GM23338 (cell line): ENCODE measurements at regions not wholly inside any gene's neighbourhood (a gene's known extent, or its start where the extent isn't known, plus 50 kb on each side); places are given as distances from the start of the nearest gene placed in this dataset.

Experiments used
- ATAC-seq: fragments of 200-7000 bp; cut with Tn5 transposase; 3 replicates; pipeline ENCODE4 v1.9.1; 2020
- DNase-seq: peaks from one replicate; pipeline ENCODE4 v3.0.0-alpha.2; 2015; ENCODE audit warnings: low spot score
- H2AFZ ChIP-seq: fragments of 200-600 bp; sonication (generic); 2 replicates; pipeline ENCODE4 v1.8.0; 2016; ENCODE audit warnings: antibody characterized with exemption, mild to moderate bottlenecking, moderate library complexity
- H3F3A ChIP-seq: fragments of 200-600 bp; sonication (generic); replicated peaks from 2 replicates; pipeline ENCODE4 v1.8.0; 2017; ENCODE audit warnings: antibody characterized with exemption, mixed run types, low read depth
- H3K27ac ChIP-seq: fragments of 200-600 bp; sonication (generic); 2 replicates; pipeline ENCODE4 v1.6.1; 2016; ENCODE audit warnings: low read depth
- H3K27me3 ChIP-seq: fragments of 200-600 bp; sonication (generic); 2 replicates; pipeline ENCODE4 v1.8.0; 2016; ENCODE audit warnings: mild to moderate bottlenecking, mixed run types, moderate library complexity; ENCODE audit not compliant: insufficient read depth
- H3K36me3 ChIP-seq: fragments of 200-600 bp; sonication (generic); 2 replicates; pipeline ENCODE4 v1.8.0; 2016; ENCODE audit warnings: mild to moderate bottlenecking; ENCODE audit not compliant: insufficient read depth
- H3K4me1 ChIP-seq: fragments of 200-600 bp; sonication (generic); 2 replicates; pipeline ENCODE4 v1.8.0; 2016; ENCODE audit warnings: mild to moderate bottlenecking, moderate library complexity; ENCODE audit not compliant: insufficient read depth
- H3K4me2 ChIP-seq: fragments of 200-600 bp; sonication (generic); 2 replicates; pipeline ENCODE4 v1.7.1; 2017; ENCODE audit warnings: mixed run types
- H3K4me3 ChIP-seq: fragments of 200-600 bp; sonication (generic); 2 replicates; pipeline ENCODE4 v1.6.1; 2016; ENCODE audit warnings: mixed run types
- H3K79me2 ChIP-seq: fragments of 200-600 bp; sonication (generic); replicated peaks from 2 replicates; pipeline ENCODE4 v1.8.0; 2017; ENCODE audit warnings: mild to moderate bottlenecking; ENCODE audit not compliant: insufficient read depth
- H3K9me2 ChIP-seq: fragments of 200-600 bp; sonication (generic); 2 replicates; pipeline ENCODE4 v1.8.0; 2017; ENCODE audit not compliant: insufficient read depth
- H4K20me1 ChIP-seq: fragments of 200-600 bp; sonication (generic); replicated peaks from 2 replicates; pipeline ENCODE4 v1.8.0; 2017; ENCODE audit warnings: mild to moderate bottlenecking; ENCODE audit not compliant: insufficient read depth
- H3K27ac Mint-ChIP-seq: 2 replicates; pipeline ENCODE4 v1.8.0; 2020; ENCODE audit warnings: inconsistent platforms, mild to moderate bottlenecking, moderate library complexity, mixed read lengths
- H3K27me3 Mint-ChIP-seq: 3 replicates; pipeline ENCODE4 v1.8.0; 2022; ENCODE audit warnings: low read depth, mild to moderate bottlenecking, moderate library complexity, mixed read lengths, inconsistent platforms; ENCODE audit not compliant: insufficient read depth, poor library complexity
- H3K36me3 Mint-ChIP-seq: 3 replicates; pipeline ENCODE4 v1.8.0; 2021; ENCODE audit warnings: low read depth, mild to moderate bottlenecking, inconsistent platforms, moderate library complexity, mixed read lengths
- H3K4me1 Mint-ChIP-seq: 3 replicates; pipeline ENCODE4 v1.8.0; 2020; ENCODE audit warnings: mild to moderate bottlenecking, inconsistent platforms, mixed read lengths
- H3K4me3 Mint-ChIP-seq: 3 replicates; pipeline ENCODE4 v1.8.0; 2021; ENCODE audit warnings: moderate library complexity, mild to moderate bottlenecking, inconsistent platforms, mixed read lengths
- H3K9me3 Mint-ChIP-seq: 3 replicates; pipeline ENCODE4 v1.8.0; 2020; ENCODE audit warnings: moderate library complexity, mild to moderate bottlenecking, inconsistent platforms, mixed read lengths
- CREB1 ChIP-seq: fragments of 250-450 bp; sonication (Bioruptor Pico); IDR thresholded peaks from 2 replicates; pipeline ENCODE4 v1.5.0; 2020; ENCODE audit warnings: low read depth, mild to moderate bottlenecking, moderate library complexity
- CTCF ChIP-seq, 2 experiments: fragments of 200-600 bp in 1 of 2; sonication (generic) in 1 of 2; conservative IDR thresholded peaks; 2 replicates each; pipeline versions ENCODE4 v1.5.1 to v1.6.1; 2016 to 2017; ENCODE audit warnings: antibody characterized with exemption in 2 of 2, low read depth in 2 of 2, mild to moderate bottlenecking in 2 of 2, moderate library complexity in 1 of 2
- EZH2 ChIP-seq: fragments of 200-600 bp; sonication (generic); IDR thresholded peaks from one replicate; pipeline ENCODE4 v1.8.0; 2017; ENCODE audit warnings: antibody characterized with exemption, mild to moderate bottlenecking, low read depth; ENCODE audit not compliant: unreplicated experiment
- EZH2phosphoT487 ChIP-seq: fragments of 200-600 bp; sonication (generic); IDR thresholded peaks from one replicate; pipeline ENCODE4 v1.8.1; 2018; ENCODE audit warnings: antibody characterized with exemption; ENCODE audit not compliant: unreplicated experiment
- NANOG ChIP-seq: IDR thresholded peaks from 2 replicates; pipeline ENCODE4 v1.6.1; 2016; ENCODE audit warnings: antibody characterized with exemption, borderline replicate concordance
- POLR2AphosphoS5 ChIP-seq: IDR thresholded peaks from 2 replicates; pipeline ENCODE4 v1.6.1; 2016; ENCODE audit warnings: antibody characterized with exemption, low read depth
- ZNF114 ChIP-seq: fragments of 250-450 bp; sonication (Bioruptor Pico); IDR thresholded peaks from 2 replicates; pipeline ENCODE4 v1.5.0; 2020; ENCODE audit warnings: mild to moderate bottlenecking, moderate library complexity
- ZNF331 ChIP-seq: fragments of 250-450 bp; sonication (Bioruptor Pico); IDR thresholded peaks from 2 replicates; pipeline ENCODE4 v1.5.0; 2020; ENCODE audit warnings: low read depth, mild to moderate bottlenecking, moderate library complexity
- TF ChIP-seq, protein P1 (sequence below): fragments of 250-450 bp; sonication (Bioruptor Pico); IDR thresholded peaks from 2 replicates; pipeline ENCODE4 v1.5.0; 2020; ENCODE audit warnings: mild to moderate bottlenecking, moderate library complexity
- TF ChIP-seq, protein P2 (sequence below): IDR thresholded peaks from one replicate; pipeline ENCODE4 v1.6.1; 2018; ENCODE audit warnings: antibody characterized with exemption; ENCODE audit not compliant: unreplicated experiment
- TF ChIP-seq, protein P3 (sequence below): IDR thresholded peaks from 2 replicates; pipeline ENCODE4 v1.6.1; 2016; ENCODE audit warnings: antibody characterized with exemption

DNA sequence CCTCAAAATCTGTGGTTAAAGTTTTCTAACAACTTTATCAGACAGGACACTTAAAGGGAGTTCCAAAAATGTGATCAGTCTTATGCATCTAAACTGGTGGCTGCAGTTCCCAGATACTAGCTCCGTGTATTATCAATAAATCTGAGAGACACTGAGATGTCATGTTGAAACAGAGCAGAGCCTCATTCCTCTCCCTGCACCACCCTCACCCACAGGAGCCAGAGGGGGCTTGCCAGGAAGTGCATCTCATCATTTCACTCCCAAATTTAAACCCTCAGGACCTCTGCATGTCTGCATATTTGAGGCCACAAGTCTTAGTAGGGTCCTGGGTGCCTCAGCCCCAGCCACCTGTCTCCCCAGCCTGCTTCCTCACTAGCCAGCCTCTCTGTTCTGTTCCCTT is 167.4 kb upstream of the NTM start (continued):
- TF ChIP-seq, protein P1, sequence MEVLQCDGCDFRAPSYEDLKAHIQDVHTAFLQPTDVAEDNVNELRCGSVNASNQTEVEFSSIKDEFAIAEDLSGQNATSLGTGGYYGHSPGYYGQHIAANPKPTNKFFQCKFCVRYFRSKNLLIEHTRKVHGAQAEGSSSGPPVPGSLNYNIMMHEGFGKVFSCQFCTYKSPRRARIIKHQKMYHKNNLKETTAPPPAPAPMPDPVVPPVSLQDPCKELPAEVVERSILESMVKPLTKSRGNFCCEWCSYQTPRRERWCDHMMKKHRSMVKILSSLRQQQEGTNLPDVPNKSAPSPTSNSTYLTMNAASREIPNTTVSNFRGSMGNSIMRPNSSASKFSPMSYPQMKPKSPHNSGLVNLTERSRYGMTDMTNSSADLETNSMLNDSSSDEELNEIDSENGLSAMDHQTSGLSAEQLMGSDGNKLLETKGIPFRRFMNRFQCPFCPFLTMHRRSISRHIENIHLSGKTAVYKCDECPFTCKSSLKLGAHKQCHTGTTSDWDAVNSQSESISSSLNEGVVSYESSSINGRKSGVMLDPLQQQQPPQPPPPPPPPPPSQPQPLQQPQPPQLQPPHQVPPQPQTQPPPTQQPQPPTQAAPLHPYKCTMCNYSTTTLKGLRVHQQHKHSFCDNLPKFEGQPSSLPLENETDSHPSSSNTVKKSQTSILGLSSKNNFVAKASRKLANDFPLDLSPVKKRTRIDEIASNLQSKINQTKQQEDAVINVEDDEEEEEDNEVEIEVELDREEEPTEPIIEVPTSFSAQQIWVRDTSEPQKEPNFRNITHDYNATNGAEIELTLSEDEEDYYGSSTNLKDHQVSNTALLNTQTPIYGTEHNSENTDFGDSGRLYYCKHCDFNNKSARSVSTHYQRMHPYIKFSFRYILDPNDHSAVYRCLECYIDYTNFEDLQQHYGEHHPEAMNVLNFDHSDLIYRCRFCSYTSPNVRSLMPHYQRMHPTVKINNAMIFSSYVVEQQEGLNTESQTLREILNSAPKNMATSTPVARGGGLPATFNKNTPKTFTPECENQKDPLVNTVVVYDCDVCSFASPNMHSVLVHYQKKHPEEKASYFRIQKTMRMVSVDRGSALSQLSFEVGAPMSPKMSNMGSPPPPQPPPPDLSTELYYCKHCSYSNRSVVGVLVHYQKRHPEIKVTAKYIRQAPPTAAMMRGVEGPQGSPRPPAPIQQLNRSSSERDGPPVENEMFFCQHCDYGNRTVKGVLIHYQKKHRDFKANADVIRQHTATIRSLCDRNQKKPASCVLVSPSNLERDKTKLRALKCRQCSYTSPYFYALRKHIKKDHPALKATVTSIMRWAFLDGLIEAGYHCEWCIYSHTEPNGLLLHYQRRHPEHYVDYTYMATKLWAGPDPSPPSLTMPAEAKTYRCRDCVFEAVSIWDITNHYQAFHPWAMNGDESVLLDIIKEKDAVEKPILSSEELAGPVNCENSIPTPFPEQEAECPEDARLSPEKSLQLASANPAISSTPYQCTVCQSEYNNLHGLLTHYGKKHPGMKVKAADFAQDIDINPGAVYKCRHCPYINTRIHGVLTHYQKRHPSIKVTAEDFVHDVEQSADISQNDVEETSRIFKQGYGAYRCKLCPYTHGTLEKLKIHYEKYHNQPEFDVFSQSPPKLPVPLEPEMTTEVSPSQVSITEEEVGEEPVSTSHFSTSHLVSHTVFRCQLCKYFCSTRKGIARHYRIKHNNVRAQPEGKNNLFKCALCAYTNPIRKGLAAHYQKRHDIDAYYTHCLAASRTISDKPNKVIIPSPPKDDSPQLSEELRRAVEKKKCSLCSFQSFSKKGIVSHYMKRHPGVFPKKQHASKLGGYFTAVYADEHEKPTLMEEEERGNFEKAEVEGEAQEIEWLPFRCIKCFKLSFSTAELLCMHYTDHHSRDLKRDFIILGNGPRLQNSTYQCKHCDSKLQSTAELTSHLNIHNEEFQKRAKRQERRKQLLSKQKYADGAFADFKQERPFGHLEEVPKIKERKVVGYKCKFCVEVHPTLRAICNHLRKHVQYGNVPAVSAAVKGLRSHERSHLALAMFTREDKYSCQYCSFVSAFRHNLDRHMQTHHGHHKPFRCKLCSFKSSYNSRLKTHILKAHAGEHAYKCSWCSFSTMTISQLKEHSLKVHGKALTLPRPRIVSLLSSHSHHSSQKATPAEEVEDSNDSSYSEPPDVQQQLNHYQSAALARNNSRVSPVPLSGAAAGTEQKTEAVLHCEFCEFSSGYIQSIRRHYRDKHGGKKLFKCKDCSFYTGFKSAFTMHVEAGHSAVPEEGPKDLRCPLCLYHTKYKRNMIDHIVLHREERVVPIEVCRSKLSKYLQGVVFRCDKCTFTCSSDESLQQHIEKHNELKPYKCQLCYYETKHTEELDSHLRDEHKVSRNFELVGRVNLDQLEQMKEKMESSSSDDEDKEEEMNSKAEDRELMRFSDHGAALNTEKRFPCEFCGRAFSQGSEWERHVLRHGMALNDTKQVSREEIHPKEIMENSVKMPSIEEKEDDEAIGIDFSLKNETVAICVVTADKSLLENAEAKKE (CRISPR knock-in tag), result no peak
- TF ChIP-seq POLR2AphosphoS5, result no peak

- ATAC-seq (no peak), DNase-seq (no peak)
- H4K20me1 ChIP-seq, result no peaks in the 10 kb centered on the region
- H3K4me3 ChIP-seq, result no peak overlapping the region
- H3F3A ChIP-seq, result no peaks in the 10 kb centered on the region
- H3K27me3 ChIP-seq, result no peaks in the 10 kb centered on the region
- no peaks in the 10 kb centered on the region for H3K36me3 ChIP-seq
- H3K27ac Mint-ChIP-seq, result no peak overlapping the region
- H3K4me2 ChIP-seq, result no peak overlapping the region
- no peak overlapping the region for H3K4me3 Mint-ChIP-seq
- H3K27ac ChIP-seq, result no peak overlapping the region
- no peaks in the 10 kb centered on the region for H3K79me2 ChIP-seq
- H3K27me3 Mint-ChIP-seq, result peaks cover 11% of the 10 kb centered on the region
- H2AFZ ChIP-seq, result peak overlapping the region; percentile 81; the same call in 1 of the 2 replicates
- H3K9me3 Mint-ChIP-seq, result no peaks in the 10 kb centered on the region; the same call in 2 of the 3 replicates
- peaks cover 12% of the 10 kb centered on the region; the same call in 1 of the 2 replicates for H3K9me2 ChIP-seq
- peaks cover 4% of the 10 kb centered on the region; the same call in 1 of the 2 replicates for H3K4me1 ChIP-seq
- H3K4me1 Mint-ChIP-seq, result peaks cover 7% of the 10 kb centered on the region
- no peaks in the 10 kb centered on the region for H3K36me3 Mint-ChIP-seq
- TF ChIP-seq, protein P2, sequence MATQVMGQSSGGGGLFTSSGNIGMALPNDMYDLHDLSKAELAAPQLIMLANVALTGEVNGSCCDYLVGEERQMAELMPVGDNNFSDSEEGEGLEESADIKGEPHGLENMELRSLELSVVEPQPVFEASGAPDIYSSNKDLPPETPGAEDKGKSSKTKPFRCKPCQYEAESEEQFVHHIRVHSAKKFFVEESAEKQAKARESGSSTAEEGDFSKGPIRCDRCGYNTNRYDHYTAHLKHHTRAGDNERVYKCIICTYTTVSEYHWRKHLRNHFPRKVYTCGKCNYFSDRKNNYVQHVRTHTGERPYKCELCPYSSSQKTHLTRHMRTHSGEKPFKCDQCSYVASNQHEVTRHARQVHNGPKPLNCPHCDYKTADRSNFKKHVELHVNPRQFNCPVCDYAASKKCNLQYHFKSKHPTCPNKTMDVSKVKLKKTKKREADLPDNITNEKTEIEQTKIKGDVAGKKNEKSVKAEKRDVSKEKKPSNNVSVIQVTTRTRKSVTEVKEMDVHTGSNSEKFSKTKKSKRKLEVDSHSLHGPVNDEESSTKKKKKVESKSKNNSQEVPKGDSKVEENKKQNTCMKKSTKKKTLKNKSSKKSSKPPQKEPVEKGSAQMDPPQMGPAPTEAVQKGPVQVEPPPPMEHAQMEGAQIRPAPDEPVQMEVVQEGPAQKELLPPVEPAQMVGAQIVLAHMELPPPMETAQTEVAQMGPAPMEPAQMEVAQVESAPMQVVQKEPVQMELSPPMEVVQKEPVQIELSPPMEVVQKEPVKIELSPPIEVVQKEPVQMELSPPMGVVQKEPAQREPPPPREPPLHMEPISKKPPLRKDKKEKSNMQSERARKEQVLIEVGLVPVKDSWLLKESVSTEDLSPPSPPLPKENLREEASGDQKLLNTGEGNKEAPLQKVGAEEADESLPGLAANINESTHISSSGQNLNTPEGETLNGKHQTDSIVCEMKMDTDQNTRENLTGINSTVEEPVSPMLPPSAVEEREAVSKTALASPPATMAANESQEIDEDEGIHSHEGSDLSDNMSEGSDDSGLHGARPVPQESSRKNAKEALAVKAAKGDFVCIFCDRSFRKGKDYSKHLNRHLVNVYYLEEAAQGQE, result no peak
- TF ChIP-seq CREB1 (CRISPR knock-in tag), result no peak
- no peak for TF ChIP-seq NANOG
- TF ChIP-seq EZH2, result no peak
- no peak for TF ChIP-seq CTCF (conservative IDR thresholded peaks at IDR 0.05; ENCODE audit: low read depth in 2 of 2)
- TF ChIP-seq POLR2AphosphoS5, result no peak
- no peak for TF ChIP-seq ZNF114 (CRISPR knock-in tag)
- no peak for TF ChIP-seq EZH2phosphoT487
- TF ChIP-seq, protein P3, sequence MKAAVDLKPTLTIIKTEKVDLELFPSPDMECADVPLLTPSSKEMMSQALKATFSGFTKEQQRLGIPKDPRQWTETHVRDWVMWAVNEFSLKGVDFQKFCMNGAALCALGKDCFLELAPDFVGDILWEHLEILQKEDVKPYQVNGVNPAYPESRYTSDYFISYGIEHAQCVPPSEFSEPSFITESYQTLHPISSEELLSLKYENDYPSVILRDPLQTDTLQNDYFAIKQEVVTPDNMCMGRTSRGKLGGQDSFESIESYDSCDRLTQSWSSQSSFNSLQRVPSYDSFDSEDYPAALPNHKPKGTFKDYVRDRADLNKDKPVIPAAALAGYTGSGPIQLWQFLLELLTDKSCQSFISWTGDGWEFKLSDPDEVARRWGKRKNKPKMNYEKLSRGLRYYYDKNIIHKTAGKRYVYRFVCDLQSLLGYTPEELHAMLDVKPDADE, result no peak
- TF ChIP-seq ZNF331, result no peak
Measured at GRCh38 chr11:131204282-131204681, 166.1 kb upstream of the NTM start.
